ENCODE measurements at regions not wholly inside any gene's neighbourhood (a gene's known extent, or its start where the extent isn't known, plus 50 kb on each side); places are given as distances from the start of the nearest gene placed in this dataset.

DNA sequence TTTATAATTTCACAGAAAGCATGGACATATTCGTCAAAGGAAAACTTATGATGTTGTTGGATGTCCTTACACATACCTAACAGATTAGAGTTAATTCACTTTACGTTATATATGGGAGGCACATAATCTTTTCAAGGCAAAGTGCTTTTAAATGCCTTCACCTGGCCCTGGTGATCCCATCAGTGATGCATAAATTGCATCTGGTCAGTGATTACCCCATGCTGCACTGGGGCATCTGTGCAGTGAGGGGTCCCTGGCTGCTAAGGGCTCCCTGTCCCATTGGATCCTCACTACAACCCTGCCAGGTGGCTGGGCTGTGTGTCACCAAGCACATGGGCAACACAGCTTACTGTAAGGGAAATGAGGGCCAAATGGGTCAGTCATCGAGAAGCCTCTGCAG, 441.1 kb downstream of the RPS24 start:
- DNase-seq (ENCODE audit: low spot score), result no peak

DNA sequence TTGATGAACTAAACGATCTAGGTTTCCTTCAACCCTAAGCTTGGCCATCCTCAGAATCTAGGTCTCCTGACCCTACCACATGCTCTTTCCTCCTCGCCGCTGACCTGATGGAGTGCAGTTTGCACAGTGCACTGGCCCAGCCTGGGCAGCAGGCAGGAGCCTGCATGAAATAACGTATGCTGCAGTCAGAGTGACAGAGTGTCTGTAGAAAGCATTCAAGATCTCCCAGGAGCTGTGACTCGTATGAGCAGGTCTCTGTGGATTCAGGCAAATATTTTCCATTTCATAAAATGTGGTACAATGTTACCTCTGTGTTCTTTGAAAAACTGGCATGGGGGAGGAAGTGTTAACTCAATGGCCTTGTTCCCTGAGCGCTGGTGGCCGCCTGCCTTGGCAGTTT, 441.8 kb downstream of the RPS24 start:
- no peak for DNase-seq (ENCODE audit: low spot score)

DNA sequence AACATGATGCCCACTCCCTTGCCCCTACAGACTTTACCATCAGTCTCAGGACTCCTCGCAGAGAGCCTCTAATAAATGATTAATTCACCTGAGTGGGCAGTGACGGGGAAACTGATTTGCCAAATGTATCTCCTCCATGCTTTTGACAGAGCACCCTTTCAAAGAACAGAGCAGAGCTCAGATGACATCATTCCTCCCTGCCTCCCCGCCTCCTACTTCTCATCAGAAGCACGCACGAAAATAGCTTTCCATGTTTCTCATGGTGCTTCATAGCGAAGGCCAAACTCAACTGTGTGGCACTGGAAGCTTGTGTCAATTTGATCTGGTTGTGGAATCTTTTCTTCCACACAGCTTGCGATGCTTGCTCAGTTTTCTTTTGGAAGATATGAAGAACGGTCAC, 442.5 kb downstream of the RPS24 start:
- DNase-seq (ENCODE audit: low spot score), result no peak

DNA sequence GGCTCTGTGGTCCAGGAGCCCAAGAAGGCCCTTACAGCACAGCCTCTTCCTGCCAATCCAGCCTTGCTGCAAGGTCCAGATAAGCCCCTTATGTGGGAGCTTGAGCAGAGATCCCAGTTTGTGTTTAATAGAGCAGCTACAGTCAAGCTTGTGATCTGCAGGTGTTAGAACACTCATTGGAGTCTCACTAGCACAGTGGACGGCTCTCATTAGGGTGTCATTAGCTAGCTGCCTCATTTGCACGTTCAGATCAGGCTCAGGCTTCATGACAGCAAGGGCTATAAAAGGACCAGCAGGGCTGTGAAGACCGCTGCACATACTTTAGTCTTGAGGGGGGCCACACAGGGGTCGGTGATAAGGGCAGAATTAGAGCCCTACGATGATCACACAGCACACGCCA, 443.2 kb downstream of the RPS24 start:
- no peak for DNase-seq (ENCODE audit: low spot score)

DNA sequence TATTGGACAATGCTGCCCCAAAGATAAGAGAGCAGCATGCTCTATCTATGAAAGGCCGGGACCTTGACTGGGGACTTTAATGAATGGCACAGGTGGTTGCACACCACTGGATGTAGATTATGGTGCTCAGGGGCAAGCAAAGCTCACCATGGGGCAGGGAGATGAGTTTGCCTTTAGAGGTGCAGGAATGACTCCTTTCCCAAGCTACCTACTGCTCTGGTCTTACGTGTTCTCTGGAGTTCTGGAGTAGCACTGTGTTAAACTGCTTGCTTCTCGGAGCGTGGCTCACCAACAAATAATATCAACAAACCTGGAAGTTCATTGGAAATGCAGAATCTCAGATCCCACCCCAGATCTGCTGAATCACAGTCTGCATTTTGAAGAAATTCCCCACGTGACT, 445.3 kb downstream of the RPS24 start:
- DNase-seq (ENCODE audit: low spot score), result no peak

DNA sequence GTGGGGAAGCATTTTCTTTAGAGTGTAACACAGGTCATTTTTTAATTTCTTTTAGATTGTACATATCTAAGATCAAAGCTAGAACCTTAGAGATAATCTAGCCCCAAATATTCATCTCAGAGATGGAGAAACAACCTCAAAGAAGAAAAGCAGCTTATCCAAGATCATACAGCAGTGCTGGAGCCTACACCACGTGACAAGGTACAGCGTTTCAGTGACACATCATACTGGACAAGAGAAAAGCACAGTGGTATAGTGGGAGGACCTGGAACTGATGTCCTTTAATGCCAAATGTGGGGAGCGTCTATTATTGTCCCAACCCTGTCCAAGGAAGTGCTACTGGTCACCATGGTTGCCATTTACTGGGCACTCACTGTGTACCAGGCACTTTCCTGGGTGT, 445.8 kb downstream of the RPS24 start:
- no peak for DNase-seq (ENCODE audit: low spot score)

DNA sequence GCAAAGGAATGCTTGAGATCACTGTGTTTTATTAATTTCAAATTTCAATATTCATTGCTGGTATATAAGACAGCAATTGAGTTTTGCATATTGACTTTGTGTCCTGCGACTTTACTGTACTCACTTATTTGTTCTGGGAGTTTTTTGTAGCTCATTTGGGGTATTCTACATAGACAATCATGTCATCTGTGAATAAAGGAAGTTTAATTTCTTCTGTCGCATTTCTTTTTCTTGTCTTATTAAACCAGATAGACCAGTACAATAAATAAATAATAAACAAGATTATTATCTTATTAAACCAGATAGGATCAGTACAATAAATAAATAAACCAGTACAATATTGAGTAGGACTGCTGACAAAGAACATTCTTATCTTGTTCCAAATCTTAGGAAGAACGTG, 448.2 kb downstream of the RPS24 start:
- DNase-seq (ENCODE audit: low spot score), result no peak

DNA sequence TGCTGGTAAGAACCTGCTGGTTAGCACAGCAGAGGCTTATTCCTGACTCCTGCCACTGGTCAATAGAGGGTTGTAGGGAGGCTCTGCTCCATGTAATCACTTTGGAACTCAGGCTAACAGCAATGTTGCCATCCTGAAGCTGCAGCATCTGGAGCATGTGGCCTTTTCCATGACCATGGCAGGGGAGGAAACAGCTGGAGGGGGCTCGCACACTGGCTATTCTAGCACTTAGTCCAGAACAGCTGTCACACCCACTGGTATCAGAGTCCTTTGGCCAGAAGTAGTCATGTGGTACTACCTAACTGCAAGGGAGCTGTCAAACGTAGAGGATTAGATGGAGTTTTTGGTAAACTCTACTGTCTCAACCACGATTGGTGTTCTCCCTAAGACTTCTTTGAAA, 450.0 kb downstream of the RPS24 start:
- no peak for DNase-seq (ENCODE audit: low spot score)

DNA sequence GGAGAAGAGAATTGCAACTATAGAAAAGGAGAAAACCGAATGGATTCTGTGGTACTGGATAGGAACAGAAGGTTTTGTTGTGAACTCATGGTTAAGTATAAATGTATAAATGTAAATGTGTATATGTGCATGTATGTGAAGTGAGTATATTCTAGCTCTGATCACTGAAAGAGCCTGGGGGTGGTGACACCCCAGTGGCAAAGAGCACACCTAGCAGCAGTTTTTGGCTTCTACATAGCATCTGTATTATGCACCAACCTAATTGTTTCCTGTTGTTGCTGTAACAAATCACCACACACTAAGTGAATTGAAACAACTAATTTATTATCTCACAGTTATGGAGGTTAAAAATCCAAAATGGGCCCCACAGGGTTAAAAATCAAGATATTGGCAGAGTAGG, 455.4 kb downstream of the RPS24 start:
- no peak for DNase-seq (ENCODE audit: low spot score)

DNA sequence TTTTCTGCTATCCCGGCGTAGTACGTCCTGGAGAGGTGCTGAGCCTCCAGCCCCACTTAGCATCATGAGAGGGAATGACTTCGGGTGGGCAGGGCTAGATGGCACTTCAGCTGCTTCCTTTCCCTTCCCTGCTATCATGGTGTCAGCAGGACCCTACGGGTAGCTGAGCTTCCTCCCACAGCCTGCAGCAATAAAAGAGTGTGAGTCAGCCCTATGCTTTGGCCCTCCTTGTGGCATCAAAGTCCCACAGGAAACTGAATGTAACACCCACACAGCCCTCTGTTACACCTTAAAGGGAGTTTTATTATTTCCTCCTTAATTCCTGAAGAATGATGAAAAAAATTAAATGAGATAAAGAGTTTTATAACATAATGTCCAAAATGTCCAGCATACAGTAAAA, 458.1 kb downstream of the RPS24 start:
- DNase-seq (ENCODE audit: low spot score), result peak; percentile 47

DNA sequence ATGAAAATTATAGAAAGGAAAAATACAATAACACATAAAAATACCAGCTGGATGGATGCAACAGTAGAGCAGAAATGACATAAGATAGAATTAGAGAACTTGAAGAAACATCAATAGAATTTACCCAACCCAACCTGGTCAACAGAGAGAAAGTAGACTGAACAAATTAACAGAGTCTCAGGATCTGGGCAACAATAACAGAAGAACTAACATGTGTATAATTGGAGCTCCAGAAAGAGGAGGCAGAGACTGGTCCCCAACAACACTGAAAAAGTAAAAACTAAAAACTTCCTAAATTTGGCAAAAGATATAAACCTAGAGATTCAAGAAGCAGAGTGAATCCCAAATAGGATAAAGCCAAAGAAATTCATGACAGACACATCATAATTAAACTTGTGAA, 458.8 kb downstream of the RPS24 start:
- no peak for DNase-seq (ENCODE audit: low spot score)

DNA sequence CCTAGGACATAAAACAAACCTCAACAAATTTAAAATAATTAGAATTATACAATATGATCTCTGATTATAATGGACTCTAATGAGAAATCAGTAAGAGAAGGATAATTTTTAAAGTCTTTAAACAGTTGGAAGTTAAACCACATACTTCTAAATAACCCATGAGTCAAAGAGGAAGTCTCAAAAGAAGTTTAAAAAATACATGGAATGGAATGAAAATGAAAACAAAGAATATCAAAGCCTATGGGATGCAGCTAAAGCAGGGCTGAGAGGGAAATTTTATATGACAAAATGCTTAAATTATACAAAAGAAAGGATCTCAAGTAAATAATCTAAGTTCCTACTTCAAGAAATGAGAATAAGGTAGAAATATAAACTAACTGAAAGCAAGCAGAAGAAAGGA, 460.5 kb downstream of the RPS24 start:
- DNase-seq (ENCODE audit: low spot score), result no peak

DNA sequence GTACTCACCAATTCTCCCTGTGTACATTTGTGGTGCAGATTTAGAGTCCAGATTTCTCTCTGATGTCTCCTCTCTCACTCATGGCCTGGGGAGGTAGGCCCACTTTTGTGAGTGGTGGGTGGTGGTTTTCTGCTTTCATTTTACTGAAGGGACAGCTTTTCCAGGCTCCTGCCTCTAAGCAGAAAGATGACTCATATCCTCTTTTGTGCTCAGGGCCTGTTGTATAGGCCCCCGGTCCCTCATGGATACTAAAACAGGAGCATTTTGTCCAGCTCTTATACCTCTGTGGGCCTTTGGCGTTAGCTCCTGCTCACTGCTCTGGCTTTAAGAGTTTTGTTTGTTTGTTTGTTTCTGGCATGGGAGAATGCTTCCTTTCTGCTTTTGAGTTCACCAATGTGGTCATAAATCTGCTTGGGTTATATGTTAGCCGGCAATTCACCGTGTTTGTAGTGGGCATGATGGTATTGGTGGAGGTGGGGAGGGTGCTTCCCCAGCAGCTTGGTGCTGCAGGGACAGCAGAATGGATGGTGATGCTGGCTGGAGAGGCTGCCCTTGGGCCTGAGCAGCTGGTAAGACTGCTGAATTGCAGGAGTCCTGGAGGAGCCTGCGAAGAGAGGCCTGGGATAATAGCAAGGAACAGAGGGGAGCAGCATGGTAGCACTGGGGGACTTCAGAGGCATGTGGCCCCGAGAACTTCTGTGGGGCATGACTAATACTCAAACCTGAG, 468.7 kb downstream of the RPS24 start:
- DNase-seq (ENCODE audit: low spot score), result peak; percentile 57

DNA sequence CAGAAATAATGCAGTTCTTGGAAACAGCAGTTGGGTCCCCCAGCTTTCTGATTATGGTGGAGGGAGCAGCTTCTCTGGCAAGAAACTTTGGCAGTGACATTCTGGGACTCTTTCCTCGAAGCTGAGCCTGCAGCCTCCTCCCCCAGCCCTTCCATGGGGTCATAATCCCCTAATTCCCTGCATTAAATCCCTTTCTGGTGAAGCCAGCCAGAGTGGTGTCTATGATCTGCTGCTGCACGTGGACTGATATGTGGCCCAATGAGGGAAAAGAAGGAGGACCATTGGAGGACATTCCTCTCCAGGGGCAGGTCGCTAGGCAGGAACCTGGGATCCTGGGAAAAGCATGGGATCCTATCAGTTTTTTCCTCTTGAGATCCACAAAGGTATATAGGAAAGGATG, 470.5 kb downstream of the RPS24 start:
- no peak for DNase-seq (ENCODE audit: low spot score)

DNA sequence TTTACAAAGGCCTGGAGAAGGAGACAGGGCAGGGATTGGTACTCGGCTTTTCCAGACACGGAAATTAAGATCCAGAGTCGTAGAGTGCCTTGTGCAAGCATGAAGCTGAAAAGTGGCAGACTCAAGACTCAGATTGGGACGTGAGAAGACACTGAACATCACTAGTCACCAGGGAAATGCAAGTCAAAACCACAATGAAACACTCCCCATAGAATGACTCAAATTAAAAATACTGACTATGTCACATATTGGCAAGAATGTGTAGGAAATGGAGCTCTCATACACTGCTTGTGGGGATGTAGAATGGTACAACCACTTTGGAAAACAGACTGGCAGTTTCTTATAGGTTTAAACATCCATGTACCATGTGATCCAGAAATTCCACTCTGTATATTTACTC, 472.0 kb downstream of the RPS24 start:
- DNase-seq (ENCODE audit: low spot score), result peak; percentile 20

DNA sequence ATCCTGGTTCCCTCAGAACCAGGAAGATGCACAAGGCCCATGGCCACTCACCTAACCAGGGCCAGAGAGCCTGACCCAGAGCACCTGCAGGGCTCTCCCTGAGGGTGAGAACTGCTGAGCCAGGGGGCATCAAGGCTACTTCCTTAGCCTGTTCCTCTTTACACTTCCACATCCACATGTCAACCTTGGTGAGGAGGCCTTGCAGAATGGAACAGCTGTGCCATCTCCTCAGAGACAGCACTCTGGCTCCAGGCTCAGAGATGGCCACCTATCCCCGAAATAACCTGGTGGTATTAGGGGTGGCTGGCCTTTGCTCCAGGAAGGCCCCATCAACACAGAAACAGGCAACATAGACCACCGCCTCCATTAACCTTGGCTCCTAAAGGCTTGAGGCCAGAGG, 473.0 kb downstream of the RPS24 start:
- no peak for DNase-seq (ENCODE audit: low spot score)

DNA sequence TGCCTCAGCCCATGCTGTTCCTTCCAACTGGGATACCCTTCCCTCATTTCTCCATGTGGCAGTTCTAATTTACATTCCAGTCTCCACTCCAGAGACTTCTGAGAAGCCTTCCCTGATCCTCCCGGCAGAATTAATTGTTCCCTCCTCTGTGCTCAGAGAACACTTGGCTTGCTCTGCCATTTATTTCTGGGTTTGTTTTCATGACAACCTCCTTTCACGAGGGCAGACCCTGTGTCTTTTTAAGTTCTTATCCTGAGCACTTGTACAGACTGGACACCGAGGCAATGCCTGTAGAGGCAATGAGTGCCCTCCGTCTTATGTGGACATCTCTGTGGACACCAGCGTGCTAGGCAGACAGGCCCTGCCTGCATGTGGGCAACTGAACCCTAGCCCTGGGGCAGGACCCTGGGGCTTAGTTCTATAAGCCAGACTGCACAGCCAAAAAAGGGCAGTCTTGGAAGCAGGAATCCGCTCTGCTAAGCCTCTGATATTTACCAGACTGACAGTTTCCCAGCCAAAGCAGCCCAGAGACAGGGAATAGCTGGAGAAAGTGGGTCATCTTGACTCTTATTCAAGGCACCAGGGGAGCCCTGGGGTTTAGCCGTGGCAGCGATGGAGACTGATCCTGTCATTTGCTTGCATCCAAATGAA, 474.0 kb downstream of the RPS24 start:
- DNase-seq (ENCODE audit: low spot score), result no peak

DNA sequence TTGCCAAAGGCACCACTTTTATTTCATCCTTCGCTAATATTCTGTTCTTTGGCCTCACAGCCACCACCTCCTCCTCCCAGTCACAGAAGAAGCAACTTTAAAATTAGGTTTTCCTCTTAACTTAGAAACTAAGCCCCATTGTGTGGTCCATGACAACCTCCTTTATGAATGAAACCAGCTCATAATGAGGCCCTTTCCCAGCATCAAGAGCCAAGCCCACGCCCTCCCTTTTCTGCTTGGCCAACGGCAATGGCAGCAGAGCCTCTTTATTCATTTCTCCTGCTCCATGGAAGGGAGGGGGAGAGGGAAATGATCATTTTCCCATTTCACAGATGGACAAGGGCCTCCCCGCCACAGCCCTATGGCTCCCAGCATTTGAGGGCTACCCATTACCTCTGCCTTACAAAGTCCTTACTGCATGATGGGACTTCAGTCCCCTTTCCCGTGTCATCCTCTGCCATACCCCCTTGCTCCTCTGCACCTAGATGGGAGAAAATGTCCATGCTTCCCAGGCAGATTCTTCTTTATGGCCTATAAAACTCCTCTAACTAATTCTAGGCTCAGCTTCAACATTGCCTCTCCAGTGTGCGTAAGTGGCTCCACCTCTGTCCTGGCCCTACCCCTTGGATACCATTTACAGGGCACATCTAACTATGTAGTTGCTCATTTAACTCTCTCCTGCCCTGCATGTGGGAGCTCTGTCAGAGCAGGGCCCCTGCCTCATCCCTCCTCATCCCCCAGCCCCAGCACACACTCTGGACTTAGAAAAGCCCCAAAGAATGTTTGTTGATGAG, 475.5 kb downstream of the RPS24 start:
- no peak for DNase-seq (ENCODE audit: low spot score)

DNA sequence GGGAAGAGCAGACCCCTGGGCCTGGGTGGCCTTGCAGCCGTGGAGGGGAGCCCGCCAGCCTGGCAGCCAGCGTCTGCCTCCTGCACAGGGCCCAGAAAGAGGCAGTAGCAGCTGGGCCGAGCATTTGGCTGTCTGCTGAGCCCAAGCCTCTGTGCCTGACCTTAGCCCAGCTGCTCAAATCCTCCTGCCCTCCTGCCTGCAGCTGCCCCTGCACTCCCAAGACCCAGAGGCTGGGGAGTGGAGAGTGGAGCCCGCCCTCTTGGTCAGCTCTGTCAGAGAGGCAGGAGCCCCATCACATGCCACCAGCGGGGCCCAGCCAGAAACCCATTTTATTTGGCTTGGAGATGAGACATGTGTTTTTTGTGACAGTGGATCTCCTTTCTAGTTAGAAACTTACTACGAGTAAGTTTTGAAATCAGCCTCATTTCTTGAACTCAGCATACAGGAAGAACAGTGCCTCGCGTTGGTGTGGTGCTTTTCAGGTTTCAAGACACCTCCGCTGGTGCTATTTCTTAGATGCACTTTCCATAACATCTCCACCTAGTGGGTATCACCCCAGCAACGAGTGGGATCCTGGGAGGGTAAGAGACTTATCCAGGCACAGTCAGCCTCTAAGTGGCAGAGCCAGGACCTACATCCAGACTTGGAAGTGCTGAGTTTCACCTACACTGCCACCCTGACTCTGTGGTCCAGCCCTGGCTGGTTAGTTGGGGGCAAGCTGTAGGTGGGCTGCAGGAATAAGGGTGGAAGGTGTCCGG, 477.1 kb downstream of the RPS24 start:
- no peak for DNase-seq (ENCODE audit: low spot score)

DNA sequence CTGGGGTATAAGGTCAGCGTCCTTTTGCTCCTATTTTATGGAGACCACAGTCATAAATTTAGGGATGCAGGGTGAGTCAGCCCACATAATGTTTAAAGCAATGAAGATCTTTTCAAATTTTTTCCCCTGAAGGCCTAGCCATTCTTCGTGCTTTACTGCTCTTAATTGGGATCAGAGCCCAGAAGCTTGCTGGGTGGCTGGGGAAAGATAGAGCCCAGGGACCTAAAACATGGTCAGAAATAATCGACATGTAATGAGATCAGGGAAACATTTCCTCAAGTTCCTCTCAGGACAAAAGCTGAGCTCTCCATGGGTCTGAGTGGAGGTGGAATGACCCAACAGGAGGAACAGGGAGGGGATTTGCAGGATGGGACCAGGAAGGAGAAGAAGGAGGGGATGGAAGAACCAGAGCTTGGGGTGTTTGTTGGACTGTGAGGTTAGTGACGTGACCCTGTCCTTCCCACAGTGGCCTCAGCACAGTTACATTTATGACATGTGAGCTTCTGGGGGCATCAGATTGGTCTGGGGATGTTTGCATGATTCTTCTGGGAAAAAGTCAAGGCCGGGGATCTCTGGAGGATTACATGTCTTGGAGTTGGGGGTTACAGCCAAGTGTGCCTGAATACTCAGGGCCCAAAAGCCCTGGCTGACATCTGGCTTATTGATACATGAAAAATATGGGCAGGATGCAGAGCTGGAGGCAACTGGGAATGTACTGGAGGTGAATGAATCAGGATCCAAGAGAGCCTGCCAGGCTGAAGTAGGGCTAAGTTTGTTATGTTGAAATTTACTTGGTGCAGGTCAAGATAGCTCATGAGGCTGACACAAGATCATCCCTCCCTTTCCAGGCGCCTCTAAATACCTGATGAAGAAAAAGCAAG, 477.9 kb downstream of the RPS24 start:
- DNase-seq (ENCODE audit: low spot score), result no peak

DNA sequence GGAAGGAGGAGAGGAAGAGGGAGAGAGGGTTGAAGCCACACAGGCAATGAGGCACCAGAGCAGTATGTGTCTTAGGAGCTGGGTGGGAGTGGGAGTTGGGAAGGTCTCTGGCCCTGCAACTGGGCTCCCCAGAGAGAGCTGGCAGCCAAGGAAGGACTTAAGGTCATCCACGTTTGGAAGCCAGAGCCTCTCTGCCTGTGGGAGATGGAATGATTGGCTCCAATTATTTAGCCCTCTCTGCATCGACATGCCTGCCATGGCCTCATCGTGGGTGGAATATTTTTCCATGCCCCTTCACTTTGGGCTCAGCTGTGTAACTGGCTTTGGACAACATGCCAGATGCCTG, 478.5 kb downstream of the RPS24 start:
- no peak for DNase-seq (ENCODE audit: low spot score)

All from A172 (cell line).